ENCODE measurements at regions not wholly inside any gene's neighbourhood (a gene's known extent, or its start where the extent isn't known, plus 50 kb on each side); places are given as distances from the start of the nearest gene placed in this dataset.

DNA sequence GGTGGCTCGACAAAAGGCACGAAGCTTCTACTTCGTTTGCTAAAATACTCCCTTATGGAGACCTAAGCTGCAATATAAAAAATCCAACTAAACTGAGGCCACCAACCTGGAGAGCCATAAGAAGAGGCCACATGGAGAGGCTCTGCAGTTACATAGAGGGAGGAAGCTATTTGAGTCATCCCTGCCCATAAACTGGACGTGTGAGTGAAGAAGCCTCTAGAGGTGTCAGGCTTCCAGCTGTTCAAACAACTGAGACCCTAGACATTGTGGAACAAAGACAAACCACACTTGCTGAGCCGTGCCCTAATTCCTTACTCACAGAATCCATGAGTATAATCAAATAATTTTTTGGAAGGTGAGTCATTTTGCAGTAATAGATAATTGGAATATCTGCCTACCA, 50.2 kb upstream of the GMNC start:
- Histone ChIP-seq H3K27me3 (ENCODE audit: insufficient read depth, low read length, poor library complexity) (no peaks in the 10 kb centered on the region), H3K4ac (ENCODE audit: low read depth, low read length) (no peak overlapping the region), H3K4me2 (ENCODE audit: low read length) (no peak overlapping the region), H3K4me3 (ENCODE audit: low read length) (no peak overlapping the region), H3K79me1 (ENCODE audit: low read length) (no peaks in the 10 kb centered on the region), H2BK15ac (replicated peaks; ENCODE audit: low read depth) (no peak overlapping the region), H4K5ac (ENCODE audit: low read length) (no peak overlapping the region), H2BK120ac (ENCODE audit: low read depth, low read length) (no peak overlapping the region), H3K9ac (ENCODE audit: low read length) (no peak overlapping the region), H3K18ac (ENCODE audit: low read length) (no peak overlapping the region), H2AK5ac (ENCODE audit: low read length) (no peak overlapping the region), H3K79me2 (ENCODE audit: control insufficient read depth, insufficient read depth, low read length) (no peaks in the 10 kb centered on the region), H3K36me3 (ENCODE audit: control insufficient read depth, insufficient read depth, low read length) (no peaks in the 10 kb centered on the region), H3K23ac (ENCODE audit: low read length) (no peak overlapping the region), H4K8ac (ENCODE audit: low read depth, low read length) (no peak overlapping the region), H3K56ac (ENCODE audit: low read length) (no peak overlapping the region), H3K27ac (ENCODE audit: low read depth, low read length) (no peak overlapping the region), H2BK5ac (ENCODE audit: low read length) (no peak overlapping the region), H3K4me1 (ENCODE audit: control insufficient read depth, low read depth, low read length) (no peaks in the 10 kb centered on the region)
- no CpG with 5 or more reads among the region's 5 CpGs for WGBS (ENCODE audit: extremely low coverage, insufficient coverage, low lambda C conversion rate)
- DNase-seq = peak; percentile 37

All from mesendoderm (in vitro differentiated cells).